NCI-H748 (cell line): ENCODE measurements at regions not wholly inside any gene's neighbourhood (a gene's known extent, or its start where the extent isn't known, plus 50 kb on each side); places are given as distances from the start of the nearest gene placed in this dataset.
"Not testable (repeated sequence)": the region's sequence is repeated elsewhere in the genome, so short reads cannot be mapped to it uniquely, and the experiment has no call there.

ENCODE experiments used
- DNase-seq: peaks from one replicate; lab custom pipeline; 2025; ENCODE audit not compliant: unreplicated experiment; lab: John Stamatoyannopoulos, UW

DNA sequence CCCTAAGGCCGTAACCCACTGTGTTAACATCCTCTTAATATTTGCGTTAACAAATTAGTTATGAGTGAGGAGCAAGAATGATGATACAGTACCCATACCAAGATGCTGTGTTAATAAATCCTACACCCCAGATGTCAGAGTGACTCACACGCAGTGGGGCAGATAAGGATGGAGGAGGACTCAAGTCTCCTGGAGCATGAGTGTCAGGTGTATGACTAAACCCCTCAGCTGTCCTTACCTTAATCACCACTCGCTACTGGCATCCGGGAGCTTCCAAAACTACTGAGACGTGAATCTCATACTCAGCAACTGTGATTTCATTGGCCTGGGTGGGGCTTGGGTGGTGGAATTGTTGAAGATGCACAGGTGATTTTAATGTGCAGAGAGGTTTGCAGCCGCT, 131.3 kb upstream of the MTHFD1L start:
- DNase-seq: no peak

DNA sequence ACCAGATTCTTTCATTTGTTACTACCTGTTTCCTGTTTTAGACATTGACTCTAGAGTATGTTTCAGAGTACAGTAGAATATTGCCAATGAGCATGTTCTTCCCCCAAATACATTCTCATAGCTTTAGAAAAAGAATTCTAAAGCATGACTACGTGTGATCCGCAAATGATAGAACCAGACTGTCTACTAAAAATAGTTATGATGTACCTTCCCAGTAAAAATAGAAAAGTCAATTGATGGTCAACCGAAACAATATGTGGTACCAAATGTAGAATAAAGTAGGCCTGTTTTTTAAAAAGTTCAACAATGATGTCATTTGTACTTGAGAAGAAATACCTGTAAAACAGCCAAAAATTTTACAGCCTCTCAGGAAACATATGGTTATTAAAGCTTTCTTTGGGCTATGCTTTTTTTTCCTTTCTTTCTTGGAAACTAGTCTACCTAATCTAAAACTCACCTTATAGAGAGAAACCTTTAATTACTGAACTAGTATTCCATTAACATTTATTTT, 130.1 kb upstream of the MTHFD1L start:
- DNase-seq: no peak

DNA sequence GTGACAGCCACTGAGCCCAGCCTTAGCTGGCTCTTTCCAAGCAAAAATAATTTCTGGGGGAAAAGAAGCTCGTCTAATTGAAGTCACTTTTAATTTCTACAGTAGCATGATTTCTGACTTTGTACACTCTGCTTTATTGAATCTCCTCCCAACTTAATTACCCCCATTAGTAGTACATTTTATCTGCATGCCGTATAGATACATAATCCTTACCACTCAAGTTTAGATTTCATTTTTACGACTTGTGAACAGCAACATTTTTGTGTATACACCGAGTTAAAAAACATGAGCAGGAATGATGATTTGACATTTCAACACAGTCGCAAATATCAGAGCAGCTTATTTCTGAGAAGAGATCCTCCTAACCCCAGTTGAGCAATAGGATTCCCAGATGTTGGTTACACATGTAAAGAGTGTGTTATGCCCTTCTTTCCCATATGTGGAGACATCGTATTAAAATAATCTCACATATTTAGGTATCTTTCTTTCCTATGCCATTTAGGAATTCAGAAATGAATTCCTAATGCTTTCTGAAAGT, 127.3 kb upstream of the MTHFD1L start:
- DNase-seq: no peak

GRCh38 chr6:150739711-150740349, 125.7 kb upstream of the MTHFD1L start:
- no peak for DNase-seq

- DNase-seq: no peak
Observed at GRCh38 chr6:150740453-150740852, 125.0 kb upstream of the MTHFD1L start.

- peak; percentile 53 for DNase-seq
Observed at GRCh38 chr6:150741633-150742200, 123.8 kb upstream of the MTHFD1L start.

GRCh38 chr6:150744522-150745260, 120.8 kb upstream of the MTHFD1L start:
- DNase-seq: no peak

DNA sequence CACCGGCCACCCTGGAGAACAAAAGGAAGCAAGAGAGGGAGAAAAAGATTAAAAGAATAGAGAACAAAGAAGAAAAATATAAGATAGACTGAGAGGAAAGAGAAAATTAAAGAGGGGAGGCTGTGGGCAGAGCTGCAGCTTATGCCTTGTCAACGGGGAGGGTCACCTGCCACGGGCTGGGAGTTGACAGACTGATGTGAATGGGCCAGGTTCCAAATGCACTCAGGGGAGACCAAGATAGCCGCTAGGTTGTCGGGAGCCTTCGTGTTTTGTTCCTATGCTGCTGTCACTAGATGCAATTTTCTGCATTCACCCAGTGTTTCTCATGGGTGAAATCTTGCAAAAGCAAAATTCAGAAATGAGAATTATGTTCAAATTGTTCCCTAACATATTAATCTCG, 119.6 kb upstream of the MTHFD1L start:
- DNase-seq: peak; percentile 21

GRCh38 chr6:150747155-150747554, 118.3 kb upstream of the MTHFD1L start:
- DNase-seq: no peak

DNA sequence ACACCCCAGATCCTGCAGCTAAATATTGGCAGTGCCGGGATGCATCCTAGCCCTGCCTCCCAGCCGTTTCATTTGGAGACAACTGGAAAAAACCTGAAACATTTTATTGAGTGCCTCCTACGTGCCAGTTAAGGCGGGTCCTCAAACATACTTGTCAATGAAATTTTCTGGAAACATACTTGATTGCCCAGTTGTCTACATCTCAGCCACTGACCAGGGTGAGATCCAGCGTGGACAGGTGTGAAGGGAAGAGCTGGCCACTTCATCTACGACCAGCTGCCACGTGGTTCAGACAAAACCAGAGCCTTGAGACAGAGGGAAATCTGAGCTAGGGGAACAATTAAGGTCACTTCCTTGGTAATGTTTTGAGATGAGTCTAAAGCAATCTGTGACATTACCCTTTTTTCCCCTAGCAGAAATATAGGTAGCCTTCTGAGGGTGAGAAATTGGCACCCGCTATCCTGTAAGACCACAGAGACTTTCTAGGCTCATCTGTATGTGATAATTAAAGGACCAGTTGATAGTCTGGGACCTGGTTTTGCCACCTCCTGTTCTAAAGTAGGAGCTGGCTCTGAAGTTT, 116.3 kb upstream of the MTHFD1L start:
- DNase-seq: no peak

DNA sequence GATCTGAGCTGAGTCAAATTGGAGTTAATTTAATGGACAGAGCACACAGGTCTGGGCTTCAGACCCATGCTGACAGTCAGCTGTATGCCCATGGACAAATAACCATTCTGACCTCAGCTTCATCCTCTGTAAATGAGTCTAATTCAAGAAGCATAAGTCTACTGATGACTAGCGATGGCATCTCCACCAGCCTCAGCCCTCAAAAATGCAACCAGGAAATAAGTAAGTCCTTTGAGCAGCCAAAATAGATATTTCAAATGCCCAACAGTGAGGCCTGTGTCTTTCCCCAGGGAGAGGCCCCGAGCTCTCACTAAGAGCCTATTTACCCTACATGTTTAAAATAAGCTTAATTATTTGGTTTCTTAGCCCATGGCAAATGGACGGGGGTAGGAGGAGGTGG, 114.2 kb upstream of the MTHFD1L start:
- no peak for DNase-seq

- no peak for DNase-seq
Observed at GRCh38 chr6:150752409-150752808, 113.1 kb upstream of the MTHFD1L start.

GRCh38 chr6:150753371-150754064, 112.0 kb upstream of the MTHFD1L start:
- peak; percentile 88 for DNase-seq

- no peak for DNase-seq
Observed at GRCh38 chr6:150755042-150755441, 110.5 kb upstream of the MTHFD1L start.

DNA sequence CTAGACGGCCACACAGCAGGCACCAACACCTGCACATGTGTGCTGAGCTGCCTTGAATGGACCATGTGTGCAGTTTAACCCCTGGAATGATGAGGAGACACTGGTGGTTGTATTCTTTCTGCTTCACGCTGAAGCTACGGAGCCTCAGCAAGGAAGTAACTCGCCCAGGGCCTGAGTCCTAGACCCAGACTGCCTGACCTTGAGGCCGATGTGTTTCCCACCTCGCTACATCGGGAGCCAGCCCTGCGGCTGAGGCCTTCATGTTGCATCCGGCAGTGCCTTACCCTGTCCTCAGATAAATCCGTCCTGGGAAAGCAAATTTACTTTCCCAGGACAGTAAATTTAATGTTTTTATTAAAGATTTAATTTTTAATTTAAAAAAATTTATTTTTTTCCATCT, 110.0 kb upstream of the MTHFD1L start:
- no peak for DNase-seq

DNA sequence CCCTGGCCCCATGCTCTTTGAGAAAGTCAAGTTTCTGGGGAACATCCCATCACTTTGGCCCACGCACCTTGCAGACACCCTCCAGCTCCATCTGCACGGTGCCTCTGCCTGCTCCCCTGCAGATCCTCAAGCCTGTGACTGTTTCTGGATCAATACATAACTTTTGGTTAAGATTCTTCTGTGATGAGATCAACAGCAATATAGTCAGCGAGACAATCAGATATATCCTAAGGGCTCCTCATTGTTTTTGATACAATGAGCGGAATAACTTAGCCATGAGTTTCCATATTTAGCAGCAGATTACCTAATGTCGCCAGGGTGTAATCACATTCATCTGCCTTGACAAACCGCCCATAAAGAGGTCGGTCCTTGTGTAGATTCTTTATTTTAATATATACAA, 109.3 kb upstream of the MTHFD1L start:
- DNase-seq: no peak

DNA sequence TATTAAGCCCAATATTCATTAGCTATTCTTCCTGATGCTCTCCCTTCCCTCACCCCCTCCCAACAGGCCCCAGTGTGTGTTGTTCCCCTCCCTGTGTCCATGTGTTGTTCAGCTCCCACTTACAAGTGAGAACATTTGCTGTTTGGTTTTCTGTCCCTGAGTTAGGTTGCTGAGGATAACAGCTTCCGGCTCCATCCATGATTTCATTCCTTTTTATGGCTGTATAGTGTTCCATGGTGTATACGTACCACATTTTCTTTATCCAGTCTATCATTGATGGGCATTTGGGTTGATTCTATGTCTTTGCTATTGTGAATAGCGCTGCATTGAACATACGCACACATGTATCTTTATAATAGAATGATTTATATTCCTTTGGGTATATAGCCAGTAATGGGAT, 107.7 kb upstream of the MTHFD1L start:
- DNase-seq: not testable (repeated sequence)

GRCh38 chr6:150759483-150759882, 106.0 kb upstream of the MTHFD1L start:
- no peak for DNase-seq

GRCh38 chr6:150761771-150762170, 103.7 kb upstream of the MTHFD1L start:
- DNase-seq: no peak

DNA sequence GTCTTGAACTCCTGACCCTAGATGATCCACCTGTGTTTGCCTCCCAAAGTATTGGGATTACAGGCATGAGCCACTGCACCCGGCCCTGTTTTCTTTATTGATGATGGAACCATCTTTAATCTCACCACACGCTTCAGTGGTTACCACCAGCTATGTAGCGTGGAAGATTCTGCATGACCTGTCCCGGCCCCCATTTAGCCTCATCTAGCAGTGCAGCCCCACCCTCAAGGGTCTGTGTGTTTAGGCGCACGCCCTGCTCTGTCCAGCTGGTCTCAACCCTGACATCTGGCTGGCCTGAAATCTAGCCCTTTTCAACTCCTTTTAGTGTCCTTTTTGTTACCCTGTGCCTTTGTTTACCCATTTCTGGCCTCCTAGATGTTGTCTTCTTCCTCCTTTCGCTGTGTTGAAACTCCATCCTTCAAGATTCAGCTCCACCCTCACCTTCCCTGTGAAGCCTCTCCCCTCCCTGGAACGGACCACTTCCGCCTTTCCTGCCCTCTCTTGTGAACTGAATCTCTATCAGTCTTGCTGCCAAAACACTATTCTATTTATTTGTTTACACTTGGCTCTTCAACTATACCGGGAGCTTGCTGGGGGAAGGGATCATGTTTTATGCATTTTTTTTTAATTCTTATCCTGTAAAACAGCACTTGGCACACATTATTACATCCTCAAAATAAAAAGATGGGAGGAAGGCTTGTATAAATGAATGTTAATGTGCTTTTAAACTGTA, 101.0 kb upstream of the MTHFD1L start:
- no peak for DNase-seq
